HCT116 (cell line): ENCODE measurements at regions not wholly inside any gene's neighbourhood (a gene's known extent, or its start where the extent isn't known, plus 50 kb on each side); places are given as distances from the start of the nearest gene placed in this dataset.

ENCODE experiments used
- ATAC-seq: fragments of 200-7000 bp; cut with Tn5 transposase; 2 replicates; pipeline ENCODE4 v1.9.1; 2020; ENCODE audit warnings: mild to moderate bottlenecking, moderate library complexity
- BruUV-seq: library from RNA; stranded (reverse); fragments of 400-500 nt; replicated peaks from 2 replicates; lab custom pipeline; 2021; lab: Mats Ljungman, UMichigan
- CTCF ChIA-PET: fragments of 300-600 bp; sonication (Branson Sonifier 250); formaldehyde crosslinking; loops from one replicate; lab custom pipeline; 2021; ENCODE audit warnings: antibody characterized with exemption; lab: Charles Lee
- POLR2A ChIA-PET: fragments of 300-600, 350-600 bp; sonication (Branson Sonifier 250); formaldehyde crosslinking; loops from one replicate; lab custom pipeline; 2021; ENCODE audit warnings: antibody characterized with exemption; lab: Charles Lee
- RAD21 ChIA-PET, 2 experiments: fragments of 300-600 bp; sonication (Branson Sonifier 250); formaldehyde crosslinking; loops; one replicate each; lab custom pipeline; 2023; ENCODE audit warnings: low total read pairs in 2 of 2; ENCODE audit not compliant: uncharacterized antibody in 2 of 2, unreplicated experiment in 2 of 2, low non-redundant PET in 1 of 2; lab: Charles Lee
- DNase-seq: peaks from one replicate; pipeline ENCODE4 v3.0.0-alpha.2; 2010; ENCODE audit warnings: low read depth, low spot score
- H2AFZ ChIP-seq: fragments of 200-600 bp; shearing (Covaris generic), sonication (generic); 2 replicates; pipeline ENCODE4 v1.6.1; 2017; ENCODE audit warnings: low read depth, mixed run types, mixed read lengths, antibody characterized with exemption, low read length; ENCODE audit not compliant: poor library complexity, severe bottlenecking
- H3K27ac ChIP-seq: 2 replicates; pipeline ENCODE4 v1.5.1; 2012; ENCODE audit warnings: low read depth, low read length
- H3K27me3 ChIP-seq: fragments of 200-600 bp; sonication (generic); 2 replicates; pipeline ENCODE4 v1.6.1; 2016; ENCODE audit warnings: mixed run types, low read length, mixed read lengths; ENCODE audit not compliant: insufficient read depth
- H3K36me3 ChIP-seq, 2 experiments: fragments of 200-500 bp in 1 of 2; fragments of 200-600 bp in 1 of 2; sonication (Bioruptor generic) in 1 of 2; sonication (generic) in 1 of 2; 2 replicates each; pipeline versions ENCODE4 v1.5.1 to v1.6.1; 2014 to 2016; ENCODE audit warnings: low read length in 2 of 2, inconsistent platforms in 1 of 2, mixed read lengths in 1 of 2, mixed run types in 1 of 2; ENCODE audit not compliant: insufficient read depth in 2 of 2, control insufficient read depth in 1 of 2
- H3K4me1 ChIP-seq, 2 experiments: fragments of 200-600 bp in 1 of 2; sonication (generic) in 1 of 2; 2 replicates each; pipeline versions ENCODE4 v1.5.1 to v1.6.1; 2012 to 2017; ENCODE audit warnings: low read length in 2 of 2, inconsistent platforms in 1 of 2, mild to moderate bottlenecking in 1 of 2, mixed read lengths in 1 of 2, mixed run types in 1 of 2, moderate library complexity in 1 of 2; ENCODE audit not compliant: insufficient read depth in 2 of 2, control insufficient read depth in 1 of 2
- H3K4me2 ChIP-seq: fragments of 200-600 bp; sonication (generic); 2 replicates; pipeline ENCODE4 v1.6.1; 2017; ENCODE audit warnings: mixed run types, low read length, mixed read lengths
- H3K4me3 ChIP-seq, 2 experiments: fragments of 200-600 bp in 1 of 2; sonication (generic) in 1 of 2; replicated peaks in 1 of 2; 2 replicates each; pipeline ENCODE4 v1.5.1; 2011 to 2016; ENCODE audit warnings: low read length in 2 of 2, control low read depth in 1 of 2, low read depth in 1 of 2, mild to moderate bottlenecking in 1 of 2, mixed read lengths in 1 of 2, mixed run types in 1 of 2
- H3K79me2 ChIP-seq: fragments of 200-600 bp; sonication (generic); 2 replicates; pipeline ENCODE4 v1.6.1; 2017; ENCODE audit warnings: mild to moderate bottlenecking, mixed run types, low read length, moderate library complexity, mixed read lengths; ENCODE audit not compliant: insufficient read depth
- H3K9ac ChIP-seq: fragments of 200-600 bp; sonication (generic); 2 replicates; pipeline ENCODE4 v1.6.1; 2016; ENCODE audit warnings: low read length, mixed read lengths
- H3K9me2 ChIP-seq: fragments of 200-600 bp; sonication (generic), shearing (Covaris generic); 2 replicates; pipeline ENCODE4 v1.6.1; 2017; ENCODE audit warnings: mixed run types, mild to moderate bottlenecking, moderate library complexity; ENCODE audit not compliant: insufficient read depth
- H3K9me3 ChIP-seq, 2 experiments: fragments of 200-500 bp in 1 of 2; fragments of 200-600 bp in 1 of 2; sonication (Bioruptor generic) in 1 of 2; sonication (generic) in 1 of 2; 2 replicates each; pipeline ENCODE4 v1.6.1; 2014 to 2017; ENCODE audit warnings: low read length in 2 of 2, mixed read lengths in 2 of 2, inconsistent platforms in 1 of 2, low read depth in 1 of 2, mild to moderate bottlenecking in 1 of 2, mixed run types in 1 of 2, moderate library complexity in 1 of 2; ENCODE audit not compliant: control insufficient read depth in 1 of 2, insufficient read depth in 1 of 2
- H4K20me1 ChIP-seq: fragments of 200-600 bp; sonication (generic), shearing (Covaris generic); 2 replicates; pipeline ENCODE4 v1.6.1; 2017; ENCODE audit warnings: mixed run types, mild to moderate bottlenecking, moderate library complexity; ENCODE audit not compliant: insufficient read depth
- CBX3 ChIP-seq: IDR thresholded peaks from 2 replicates; pipeline ENCODE4 v1.6.1; 2012; ENCODE audit warnings: low read depth
- CEBPB ChIP-seq: IDR thresholded peaks from 2 replicates; pipeline ENCODE4 v1.6.1; 2012; ENCODE audit warnings: low read depth
- EGR1 ChIP-seq: IDR thresholded peaks from 2 replicates; pipeline ENCODE4 v1.6.1; 2012; ENCODE audit warnings: low read depth
- ELF1 ChIP-seq: IDR thresholded peaks from 2 replicates; pipeline ENCODE4 v1.6.1; 2012; ENCODE audit warnings: low read depth, borderline replicate concordance
- EZH2 ChIP-seq: fragments of 200-600 bp; sonication (generic); IDR thresholded peaks from 2 replicates; pipeline ENCODE4 v1.6.1; 2017; ENCODE audit warnings: antibody characterized with exemption, mixed run types
- FOSL1 ChIP-seq: IDR thresholded peaks from 2 replicates; pipeline ENCODE4 v1.6.1; 2012; ENCODE audit warnings: low read depth
- JUND ChIP-seq: IDR thresholded peaks from 2 replicates; pipeline ENCODE4 v1.6.1; 2012
- POLR2A ChIP-seq: IDR thresholded peaks from 2 replicates; pipeline ENCODE4 v1.7.0; 2011; ENCODE audit warnings: borderline replicate concordance; ENCODE audit not compliant: insufficient read depth, insufficient read length; ENCODE audit errors: extremely low read depth
- POLR2AphosphoS5 ChIP-seq: IDR thresholded peaks from 2 replicates; pipeline ENCODE4 v1.6.1; 2011; ENCODE audit warnings: mild to moderate bottlenecking, low read depth, low read length, moderate library complexity
- RAD21 ChIP-seq: IDR thresholded peaks from 2 replicates; pipeline ENCODE4 v1.6.1; 2012; ENCODE audit warnings: low read depth, mild to moderate bottlenecking
- SIN3A ChIP-seq: IDR thresholded peaks from 2 replicates; pipeline ENCODE4 v1.6.1; 2012; ENCODE audit warnings: low read depth
- SP1 ChIP-seq: IDR thresholded peaks from 2 replicates; pipeline ENCODE4 v1.6.1; 2012; ENCODE audit warnings: low read depth
- SRF ChIP-seq: IDR thresholded peaks from 2 replicates; pipeline ENCODE4 v1.6.1; 2012; ENCODE audit warnings: low read depth
- TCF7L2 ChIP-seq: IDR thresholded peaks from 2 replicates; pipeline ENCODE4 v1.7.0; 2011; ENCODE audit warnings: borderline replicate concordance, inconsistent platforms; ENCODE audit not compliant: insufficient read depth, insufficient read length; ENCODE audit errors: extremely low read depth
- YY1 ChIP-seq: IDR thresholded peaks from 2 replicates; pipeline ENCODE4 v1.6.1; 2011; ENCODE audit warnings: low read length, low read depth, moderate library complexity, mild to moderate bottlenecking; ENCODE audit not compliant: insufficient replicate concordance; ENCODE audit errors: extremely low read depth
- ZFX ChIP-seq: fragments of 450-650 bp; IDR thresholded peaks from 2 replicates; pipeline ENCODE4 v1.6.1; 2017
- ZNF274 ChIP-seq: fragments of 200-500 bp; sonication (Bioruptor generic); IDR thresholded peaks from 2 replicates; pipeline ENCODE4 v1.6.1; 2014; ENCODE audit warnings: mild to moderate bottlenecking, low read depth, low read length, inconsistent platforms
- intact Hi-C: fragments of 100-400 bp; cut with micrococcal nuclease; formaldehyde crosslinking; loops from 2 replicates; pipeline ENCODE4 v1.10.0; 2022
- TF ChIP-seq, protein P1 (sequence below), 3 experiments: fragments of 200-600 bp in 1 of 3; sonication (generic) in 1 of 3; IDR thresholded peaks in 2 of 3; conservative IDR thresholded peaks in 1 of 3; 2 replicates each; pipeline ENCODE4 v1.5.1; 2012 to 2017; ENCODE audit warnings: low read depth in 2 of 3, low read length in 2 of 3, antibody characterized with exemption in 1 of 3, borderline replicate concordance in 1 of 3, control low read depth in 1 of 3, mild to moderate bottlenecking in 1 of 3, mixed read lengths in 1 of 3, mixed run types in 1 of 3, moderate library complexity in 1 of 3; ENCODE audit not compliant: insufficient read depth in 1 of 3
- TF ChIP-seq, protein P2 (sequence below): IDR thresholded peaks from 2 replicates; pipeline ENCODE4 v1.6.1; 2011; ENCODE audit warnings: mild to moderate bottlenecking, low read length, moderate library complexity; ENCODE audit not compliant: insufficient replicate concordance; ENCODE audit errors: extremely low read depth
- TF ChIP-seq, protein P3 (sequence below): IDR thresholded peaks from 2 replicates; pipeline ENCODE4 v1.6.1; 2012

DNA sequence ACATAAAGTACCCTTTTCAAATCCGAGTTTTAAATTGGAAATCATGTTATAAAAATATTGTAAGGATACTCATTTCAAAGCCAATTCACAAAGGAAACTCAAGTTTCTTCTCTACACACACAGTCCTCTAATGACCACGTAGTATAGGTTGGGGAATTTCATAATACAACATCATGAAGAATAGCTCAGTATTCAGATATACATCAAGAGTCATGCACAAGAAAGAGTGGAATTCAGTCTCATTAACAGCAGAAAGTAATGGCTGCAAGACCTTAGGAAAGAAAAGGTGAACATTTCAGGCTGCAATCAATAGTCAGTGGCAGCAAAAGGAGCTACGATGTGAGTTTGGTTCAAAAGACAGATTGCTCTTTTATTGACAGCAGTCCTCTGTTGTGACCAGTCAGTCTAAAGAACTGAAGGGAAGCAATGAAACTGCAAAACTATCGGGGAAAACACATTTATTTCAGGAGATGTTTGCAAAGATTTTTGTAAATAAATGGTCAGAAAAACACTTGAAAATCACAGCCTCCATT, 317.2 kb downstream of the IPMK start:
- H3K4me2 ChIP-seq = no peak overlapping the region
- no peaks in the 10 kb centered on the region for H3K9me3 ChIP-seq
- POLR2A ChIA-PET = no interaction called here
- RAD21 ChIA-PET = interaction anchor here in 1 of 2 experiments (0.6 kb wide), 1 partner anchor 240 kb away, joined by 5 read pairs; no protein-coding TSS in a partner anchor
- CTCF ChIA-PET = no interaction called here
- no peaks in the 10 kb centered on the region for H3K36me3 ChIP-seq
- TF ChIP-seq POLR2A (no peak), YY1 (no peak), ZFX (no peak), JUND (no peak), TCF7L2 (no peak), CBX3 (no peak), POLR2AphosphoS5 (no peak), FOSL1 (no peak), EGR1 (no peak), ELF1 (no peak), SIN3A (no peak), CEBPB (no peak), EZH2 (no peak), SP1 (no peak), ZNF274 (no peak), SRF (no peak), RAD21 (no peak)
- TF ChIP-seq, protein P1, sequence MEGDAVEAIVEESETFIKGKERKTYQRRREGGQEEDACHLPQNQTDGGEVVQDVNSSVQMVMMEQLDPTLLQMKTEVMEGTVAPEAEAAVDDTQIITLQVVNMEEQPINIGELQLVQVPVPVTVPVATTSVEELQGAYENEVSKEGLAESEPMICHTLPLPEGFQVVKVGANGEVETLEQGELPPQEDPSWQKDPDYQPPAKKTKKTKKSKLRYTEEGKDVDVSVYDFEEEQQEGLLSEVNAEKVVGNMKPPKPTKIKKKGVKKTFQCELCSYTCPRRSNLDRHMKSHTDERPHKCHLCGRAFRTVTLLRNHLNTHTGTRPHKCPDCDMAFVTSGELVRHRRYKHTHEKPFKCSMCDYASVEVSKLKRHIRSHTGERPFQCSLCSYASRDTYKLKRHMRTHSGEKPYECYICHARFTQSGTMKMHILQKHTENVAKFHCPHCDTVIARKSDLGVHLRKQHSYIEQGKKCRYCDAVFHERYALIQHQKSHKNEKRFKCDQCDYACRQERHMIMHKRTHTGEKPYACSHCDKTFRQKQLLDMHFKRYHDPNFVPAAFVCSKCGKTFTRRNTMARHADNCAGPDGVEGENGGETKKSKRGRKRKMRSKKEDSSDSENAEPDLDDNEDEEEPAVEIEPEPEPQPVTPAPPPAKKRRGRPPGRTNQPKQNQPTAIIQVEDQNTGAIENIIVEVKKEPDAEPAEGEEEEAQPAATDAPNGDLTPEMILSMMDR (IDR thresholded peaks at IDR 0.05 in 2 of 3, conservative IDR thresholded peaks at IDR 0.05 in 1 of 3; ENCODE audit: borderline replicate concordance in 1 of 3, insufficient read depth in 1 of 3, low read depth in 2 of 3, low read length in 2 of 3) = no peak
- TF ChIP-seq, protein P2, sequence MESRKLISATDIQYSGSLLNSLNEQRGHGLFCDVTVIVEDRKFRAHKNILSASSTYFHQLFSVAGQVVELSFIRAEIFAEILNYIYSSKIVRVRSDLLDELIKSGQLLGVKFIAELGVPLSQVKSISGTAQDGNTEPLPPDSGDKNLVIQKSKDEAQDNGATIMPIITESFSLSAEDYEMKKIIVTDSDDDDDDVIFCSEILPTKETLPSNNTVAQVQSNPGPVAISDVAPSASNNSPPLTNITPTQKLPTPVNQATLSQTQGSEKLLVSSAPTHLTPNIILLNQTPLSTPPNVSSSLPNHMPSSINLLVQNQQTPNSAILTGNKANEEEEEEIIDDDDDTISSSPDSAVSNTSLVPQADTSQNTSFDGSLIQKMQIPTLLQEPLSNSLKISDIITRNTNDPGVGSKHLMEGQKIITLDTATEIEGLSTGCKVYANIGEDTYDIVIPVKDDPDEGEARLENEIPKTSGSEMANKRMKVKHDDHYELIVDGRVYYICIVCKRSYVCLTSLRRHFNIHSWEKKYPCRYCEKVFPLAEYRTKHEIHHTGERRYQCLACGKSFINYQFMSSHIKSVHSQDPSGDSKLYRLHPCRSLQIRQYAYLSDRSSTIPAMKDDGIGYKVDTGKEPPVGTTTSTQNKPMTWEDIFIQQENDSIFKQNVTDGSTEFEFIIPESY = no peak
- TF ChIP-seq, protein P3, sequence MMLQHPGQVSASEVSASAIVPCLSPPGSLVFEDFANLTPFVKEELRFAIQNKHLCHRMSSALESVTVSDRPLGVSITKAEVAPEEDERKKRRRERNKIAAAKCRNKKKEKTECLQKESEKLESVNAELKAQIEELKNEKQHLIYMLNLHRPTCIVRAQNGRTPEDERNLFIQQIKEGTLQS = no peak
- H3K9me2 ChIP-seq = no peaks in the 10 kb centered on the region
- ATAC-seq (no peak), DNase-seq (no peak)
- no peak overlapping the region for H3K9ac ChIP-seq
- H3K4me1 ChIP-seq = no peaks in the 10 kb centered on the region
- H3K79me2 ChIP-seq = no peaks in the 10 kb centered on the region
- no TSS peak for BruUV-seq
- H3K27me3 ChIP-seq = no peaks in the 10 kb centered on the region
- H3K27ac ChIP-seq = no peak overlapping the region
- H2AFZ ChIP-seq = no peak overlapping the region
- no peak overlapping the region for H3K4me3 ChIP-seq
- intact Hi-C loops = loop anchor here (5.0 kb wide), 1 partner anchor 52 kb away; no protein-coding TSS in a partner anchor
- no peaks in the 10 kb centered on the region for H4K20me1 ChIP-seq
